ENCODE measurements at regions not wholly inside any gene's neighbourhood (a gene's known extent, or its start where the extent isn't known, plus 50 kb on each side); places are given as distances from the start of the nearest gene placed in this dataset.
"Not testable (repeated sequence)": the region's sequence is repeated elsewhere in the genome, so short reads cannot be mapped to it uniquely, and the experiment has no call there.

DNA sequence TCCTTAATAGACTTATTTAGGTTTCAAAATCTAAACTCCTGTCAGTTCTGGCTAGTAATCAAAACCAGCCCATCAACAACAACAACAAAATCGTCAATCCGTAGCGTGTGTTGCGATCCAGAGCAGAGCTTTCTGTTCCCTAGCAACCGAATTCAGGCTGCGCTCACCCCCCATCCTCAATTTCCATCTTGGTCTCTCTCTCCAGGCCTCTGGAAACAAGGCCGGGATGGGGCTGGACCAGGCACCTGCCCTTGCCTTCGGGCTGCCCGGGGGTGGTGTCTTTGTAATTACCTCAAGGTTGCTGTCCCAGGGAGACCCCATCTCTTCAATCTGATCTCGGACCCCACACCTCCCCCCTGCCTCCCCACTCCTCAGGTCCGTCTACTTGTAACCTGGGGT is 1341.5 kb downstream of the BRD1 start:
- peaks cover 7% of the 10 kb centered on the region for H3K4me1 Mint-ChIP-seq
- peak overlapping the region; percentile 15 for H3K4me3 Mint-ChIP-seq

DNA sequence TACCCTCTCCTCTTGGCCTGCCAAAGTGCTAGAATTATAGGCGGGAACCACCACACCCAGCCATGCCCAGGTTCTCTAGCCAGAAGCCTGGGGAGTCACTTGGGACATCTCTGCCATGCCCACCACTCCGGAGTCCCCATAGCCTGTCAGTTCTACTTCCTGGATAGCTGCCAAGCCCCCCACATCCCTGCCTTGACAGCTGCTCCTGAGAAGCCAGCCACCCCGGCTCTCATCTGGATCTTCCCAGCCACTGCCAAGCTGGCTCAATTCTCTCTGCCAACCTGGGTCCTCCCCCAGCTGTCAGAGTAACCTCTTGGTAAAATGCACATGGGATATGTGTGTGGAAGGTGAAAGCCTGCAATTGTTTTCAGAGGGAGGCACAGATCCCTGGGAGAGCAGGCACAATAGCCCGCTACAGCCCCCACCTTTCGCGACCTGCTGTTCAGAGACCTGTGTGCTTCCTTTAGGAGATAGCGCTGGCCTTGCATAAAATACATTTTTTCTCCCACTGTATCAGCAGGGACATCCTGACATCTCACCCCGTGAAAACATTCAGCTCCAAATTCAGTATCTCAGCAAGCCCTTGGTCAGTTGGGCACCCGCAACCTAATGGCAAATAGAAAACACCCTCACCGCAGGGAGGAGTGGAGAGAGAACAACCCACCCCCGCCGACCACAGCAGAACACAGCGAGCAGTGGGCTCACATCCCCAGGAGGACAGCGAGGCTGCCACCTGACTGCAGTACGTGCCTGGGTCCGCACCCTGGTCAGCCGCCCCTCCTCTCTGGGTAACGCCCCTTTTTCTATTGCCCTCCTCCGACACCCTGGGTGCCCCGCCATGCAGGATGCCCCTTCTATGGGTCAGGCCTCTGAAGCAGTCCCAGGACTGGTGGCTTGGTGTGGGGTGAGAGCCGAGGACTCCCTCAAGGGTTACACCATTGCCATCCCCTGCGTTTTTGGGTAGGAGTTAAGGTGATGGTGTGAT is 1342.2 kb downstream of the BRD1 start:
- Mint-ChIP-seq H3K9me3 (no peaks in the 10 kb centered on the region), H3K36me3 (ENCODE audit: low read depth) (no peaks in the 10 kb centered on the region), H3K27ac (ENCODE audit: unreplicated experiment) (no peak overlapping the region), H3K4me1 (peaks cover 5% of the 10 kb centered on the region), H3K4me3 (peak overlapping the region; percentile 15), H3K27me3 (ENCODE audit: low read depth) (peaks cover 31% of the 10 kb centered on the region)
- TF ChIP-seq CTCF (conservative IDR thresholded peaks at IDR 0.05) = no peak
- DNase-seq (ENCODE audit: low read depth, low spot score) = no peak

More for the DNA sequence above, 1341.5 kb downstream of the BRD1 start:
- H3K36me3 Mint-ChIP-seq (ENCODE audit: low read depth) = no peaks in the 10 kb centered on the region
- H3K9me3 Mint-ChIP-seq = no peaks in the 10 kb centered on the region
- no peak overlapping the region for H3K27ac Mint-ChIP-seq (ENCODE audit: unreplicated experiment)
- H3K27me3 Mint-ChIP-seq (ENCODE audit: low read depth) = peaks cover 38% of the 10 kb centered on the region
- TF ChIP-seq CTCF (conservative IDR thresholded peaks at IDR 0.05) = no peak
- DNase-seq (ENCODE audit: low read depth, low spot score) = no peak

- Mint-ChIP-seq H3K4me3 (no peak overlapping the region), H3K36me3 (ENCODE audit: low read depth) (no peaks in the 10 kb centered on the region), H3K27ac (ENCODE audit: unreplicated experiment) (no peak overlapping the region), H3K4me1 (peaks cover 5% of the 10 kb centered on the region), H3K27me3 (ENCODE audit: low read depth) (peaks cover 31% of the 10 kb centered on the region), H3K9me3 (no peaks in the 10 kb centered on the region)
- TF ChIP-seq CTCF (conservative IDR thresholded peaks at IDR 0.05) = no peak
- no peak for DNase-seq (ENCODE audit: low read depth, low spot score)
Observed at GRCh38 chr22:48483764-48484528, 1343.7 kb downstream of the BRD1 start.

DNA sequence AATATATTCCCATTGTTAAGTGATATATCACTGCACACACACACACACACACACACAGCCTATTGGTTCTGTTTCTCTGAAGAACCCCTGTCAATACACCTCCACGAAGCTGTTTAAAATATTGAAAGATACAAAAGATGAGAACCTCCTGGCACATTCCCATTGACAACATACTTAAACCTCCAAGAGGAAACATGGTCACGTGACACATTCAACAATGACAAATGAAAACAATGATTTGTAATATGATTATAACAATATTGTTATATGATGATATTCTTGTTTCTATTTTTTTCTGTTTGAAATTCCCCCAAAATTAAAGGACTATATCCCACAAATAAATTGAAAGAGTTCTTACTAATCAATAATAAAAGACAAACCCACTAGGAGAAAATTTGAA is 1344.9 kb downstream of the BRD1 start:
- Mint-ChIP-seq H3K4me1 (peaks cover 5% of the 10 kb centered on the region), H3K36me3 (ENCODE audit: low read depth) (no peaks in the 10 kb centered on the region), H3K27ac (ENCODE audit: unreplicated experiment) (no peak overlapping the region), H3K4me3 (no peak overlapping the region), H3K27me3 (ENCODE audit: low read depth) (peaks cover 21% of the 10 kb centered on the region), H3K9me3 (no peaks in the 10 kb centered on the region)
- no peak for TF ChIP-seq CTCF (conservative IDR thresholded peaks at IDR 0.05)
- no peak for DNase-seq (ENCODE audit: low read depth, low spot score)

DNA sequence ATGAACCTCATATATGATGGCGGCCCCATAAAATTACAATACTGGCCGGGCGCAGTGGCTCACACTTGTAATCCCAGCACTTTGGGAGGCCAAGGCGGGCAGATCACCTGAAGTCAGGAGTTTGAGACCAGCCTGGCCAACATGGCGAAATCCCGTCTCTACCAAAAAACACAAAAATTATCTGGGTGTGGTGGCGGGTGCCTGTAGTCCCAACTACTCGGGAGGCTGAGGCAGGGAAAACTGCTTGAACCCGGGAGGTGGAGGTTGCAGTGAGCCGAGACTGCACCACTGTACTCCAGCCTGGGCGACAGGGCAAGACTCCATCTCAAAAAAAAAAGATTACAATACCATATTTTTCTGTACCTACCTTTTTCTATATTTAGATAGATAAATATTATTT is 1345.5 kb downstream of the BRD1 start:
- H3K4me3 Mint-ChIP-seq; H3K27ac Mint-ChIP-seq (ENCODE audit: unreplicated experiment); H3K36me3 Mint-ChIP-seq (ENCODE audit: low read depth); H3K4me1 Mint-ChIP-seq; DNase-seq (ENCODE audit: low read depth, low spot score); H3K9me3 Mint-ChIP-seq: not testable (repeated sequence)
- peaks cover 15% of the 10 kb centered on the region for H3K27me3 Mint-ChIP-seq (ENCODE audit: low read depth)

All from neural crest cell (in vitro differentiated cells).